Stimulated activated CD8-positive, alpha-beta memory T cell treated with anti-CD3 and anti-CD28 coated beads, Interleukin-7, amount 100 ng/mL, for 24 hours (primary cell): ENCODE measurements at regions not wholly inside any gene's neighbourhood (a gene's known extent, or its start where the extent isn't known, plus 50 kb on each side); places are given as distances from the start of the nearest gene placed in this dataset.
"Not testable (repeated sequence)": the region's sequence is repeated elsewhere in the genome, so short reads cannot be mapped to it uniquely, and the experiment has no call there.

Source experiments
- DNase-seq: peaks from one replicate; pipeline ENCODE4 v3.0.0-alpha.2; 2020; ENCODE audit warnings: low read depth

- DNase-seq, result no peak
Measured at GRCh38 chr10:35993591-35994515, 351.8 kb upstream of the FZD8 start.

- DNase-seq, result no peak
Measured at GRCh38 chr10:35992107-35992506, 350.0 kb upstream of the FZD8 start.

- DNase-seq, result no peak
Measured at GRCh38 chr10:35986756-35987502, 344.8 kb upstream of the FZD8 start.

GRCh38 chr10:35979116-35979515 lies 337.0 kb upstream of the FZD8 start:
- DNase-seq, result no peak

- not testable (repeated sequence) for DNase-seq
Measured at GRCh38 chr10:35973912-35974591, 332.0 kb upstream of the FZD8 start.

GRCh38 chr10:35972275-35972674 lies 330.2 kb upstream of the FZD8 start:
- DNase-seq, result no peak

- no peak for DNase-seq
Measured at GRCh38 chr10:35971397-35971796, 329.3 kb upstream of the FZD8 start.

- DNase-seq, result no peak
Measured at GRCh38 chr10:35963685-35964084, 321.6 kb upstream of the FZD8 start.

- no peak for DNase-seq
Measured at GRCh38 chr10:35961501-35961900, 319.4 kb upstream of the FZD8 start.

- no peak for DNase-seq
Measured at GRCh38 chr10:35959252-35959651, 317.2 kb upstream of the FZD8 start.

- not testable (repeated sequence) for DNase-seq
Measured at GRCh38 chr10:35958609-35959008, 316.5 kb upstream of the FZD8 start.

- DNase-seq, result no peak
Measured at GRCh38 chr10:35950701-35951100, 308.6 kb upstream of the FZD8 start.

GRCh38 chr10:35950226-35950625 lies 308.1 kb upstream of the FZD8 start:
- DNase-seq, result no peak

GRCh38 chr10:35949811-35950211 lies 307.7 kb upstream of the FZD8 start:
- DNase-seq, result no peak

- no peak for DNase-seq
Measured at GRCh38 chr10:35946556-35946955, 304.5 kb upstream of the FZD8 start.

GRCh38 chr10:35942057-35942456 lies 300.0 kb upstream of the FZD8 start:
- no peak for DNase-seq

- DNase-seq, result no peak
Measured at GRCh38 chr10:35940141-35941041, 298.3 kb upstream of the FZD8 start.

- DNase-seq, result no peak
Measured at GRCh38 chr10:35938160-35938559, 296.1 kb upstream of the FZD8 start.

- no peak for DNase-seq
Measured at GRCh38 chr10:35937546-35937945, 295.4 kb upstream of the FZD8 start.

GRCh38 chr10:35934642-35934995 lies 292.5 kb upstream of the FZD8 start:
- no peak for DNase-seq

- DNase-seq, result no peak
Measured at GRCh38 chr10:35933940-35934641, 292.0 kb upstream of the FZD8 start.
